ENCODE measurements at regions not wholly inside any gene's neighbourhood (a gene's known extent, or its start where the extent isn't known, plus 50 kb on each side); places are given as distances from the start of the nearest gene placed in this dataset.

DNA sequence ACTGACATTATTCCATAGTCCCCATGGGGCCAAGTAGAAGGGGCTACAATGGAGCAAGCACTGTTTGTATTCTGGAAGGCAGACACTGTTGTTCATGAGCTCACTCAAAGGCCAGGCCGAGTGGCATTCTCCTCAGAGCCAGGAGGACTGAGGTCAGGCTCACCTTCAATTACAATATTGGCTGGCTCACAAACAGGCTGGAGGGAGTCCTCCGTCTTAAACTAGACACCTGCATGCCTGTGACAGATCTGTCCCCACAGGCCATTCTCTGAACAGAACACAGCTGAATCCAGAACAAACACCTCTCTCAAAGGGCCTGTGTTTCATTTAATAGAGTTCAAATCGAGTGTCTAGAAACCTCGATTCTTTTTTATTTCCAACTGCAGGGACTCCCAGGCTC, 347.4 kb upstream of the PPP2R3A start:
- no peak overlapping the region for H3K4me3 ChIP-seq
- TF ChIP-seq, protein P1, sequence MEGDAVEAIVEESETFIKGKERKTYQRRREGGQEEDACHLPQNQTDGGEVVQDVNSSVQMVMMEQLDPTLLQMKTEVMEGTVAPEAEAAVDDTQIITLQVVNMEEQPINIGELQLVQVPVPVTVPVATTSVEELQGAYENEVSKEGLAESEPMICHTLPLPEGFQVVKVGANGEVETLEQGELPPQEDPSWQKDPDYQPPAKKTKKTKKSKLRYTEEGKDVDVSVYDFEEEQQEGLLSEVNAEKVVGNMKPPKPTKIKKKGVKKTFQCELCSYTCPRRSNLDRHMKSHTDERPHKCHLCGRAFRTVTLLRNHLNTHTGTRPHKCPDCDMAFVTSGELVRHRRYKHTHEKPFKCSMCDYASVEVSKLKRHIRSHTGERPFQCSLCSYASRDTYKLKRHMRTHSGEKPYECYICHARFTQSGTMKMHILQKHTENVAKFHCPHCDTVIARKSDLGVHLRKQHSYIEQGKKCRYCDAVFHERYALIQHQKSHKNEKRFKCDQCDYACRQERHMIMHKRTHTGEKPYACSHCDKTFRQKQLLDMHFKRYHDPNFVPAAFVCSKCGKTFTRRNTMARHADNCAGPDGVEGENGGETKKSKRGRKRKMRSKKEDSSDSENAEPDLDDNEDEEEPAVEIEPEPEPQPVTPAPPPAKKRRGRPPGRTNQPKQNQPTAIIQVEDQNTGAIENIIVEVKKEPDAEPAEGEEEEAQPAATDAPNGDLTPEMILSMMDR (IDR thresholded peaks at IDR 0.05) = no peak
- H3K9me3 ChIP-seq = no peaks in the 10 kb centered on the region
- no peak overlapping the region for H3K27ac ChIP-seq
- H3K36me3 ChIP-seq = no peaks in the 10 kb centered on the region
- no peaks in the 10 kb centered on the region for H3K4me1 ChIP-seq
- H3K9ac ChIP-seq (ENCODE audit: low read depth in 2 of 2, low read length in 2 of 2) = no peak overlapping the region
- intact Hi-C loops (cut with DNase I) = no loop called here
- DNase-seq = no peak
- H3K27me3 ChIP-seq = no peaks in the 10 kb centered on the region

DNA sequence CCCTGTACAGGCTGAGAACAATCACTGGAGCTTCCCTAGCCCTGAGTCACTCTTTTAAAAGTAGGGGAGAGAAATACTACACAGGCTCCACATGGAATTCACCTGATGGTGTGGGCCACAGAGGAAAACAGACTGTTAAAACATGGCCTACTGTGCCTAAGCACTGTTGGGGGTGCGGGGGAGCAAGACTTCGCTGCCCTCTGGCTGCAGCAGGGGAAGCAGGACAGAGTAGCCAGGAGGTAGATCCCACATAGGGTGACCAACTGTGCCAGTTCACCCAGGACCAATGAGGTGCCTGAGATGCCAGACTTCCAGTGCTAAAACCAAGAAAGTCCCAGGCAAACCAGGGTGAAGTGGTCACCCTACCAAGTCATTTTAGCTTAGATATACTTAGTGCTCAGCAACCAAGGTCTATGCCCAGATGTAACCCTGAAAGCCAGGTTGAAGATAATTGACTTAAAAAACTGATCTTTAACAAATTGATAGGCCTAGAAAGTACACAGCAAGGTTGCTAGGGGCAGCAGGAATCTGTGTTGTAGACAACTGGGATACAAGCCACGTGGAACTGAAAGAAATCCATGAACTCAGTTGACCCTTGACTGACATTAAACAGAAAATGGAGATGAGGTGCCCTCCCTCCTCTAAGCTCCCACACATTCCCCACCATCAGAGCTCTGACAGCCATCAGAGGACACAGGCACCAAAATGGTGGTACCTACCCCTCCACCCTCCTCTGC, 344.2 kb upstream of the PPP2R3A start:
- TF ChIP-seq, protein P1 (IDR thresholded peaks at IDR 0.05) = no peak
- Histone ChIP-seq H3K4me3 (no peak overlapping the region), H3K9me3 (no peaks in the 10 kb centered on the region), H3K27ac (no peak overlapping the region), H3K4me1 (no peaks in the 10 kb centered on the region), H3K9ac (ENCODE audit: low read depth in 2 of 2, low read length in 2 of 2) (no peak overlapping the region), H3K27me3 (no peaks in the 10 kb centered on the region), H3K36me3 (no peaks in the 10 kb centered on the region)
- DNase-seq = no peak
- intact Hi-C loops (cut with DNase I) = no loop called here

DNA sequence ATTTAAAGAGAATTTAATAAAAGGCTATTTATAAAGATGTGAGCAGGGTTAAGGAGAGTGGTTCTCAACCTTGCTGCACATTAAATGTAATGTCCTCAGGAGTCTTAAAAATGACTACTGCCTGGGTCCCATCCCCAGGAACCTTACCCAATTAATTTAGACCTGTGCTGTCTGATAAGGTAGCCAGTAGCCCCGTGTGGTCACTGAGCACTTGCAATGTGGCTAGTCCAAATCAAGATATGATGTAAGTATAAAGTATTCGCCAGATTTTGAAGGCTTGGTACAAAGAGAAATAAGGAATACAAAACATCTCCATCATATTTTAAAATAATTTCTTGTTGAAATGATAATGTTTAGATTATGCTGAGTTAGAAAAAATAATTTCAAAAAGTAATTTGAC, 343.3 kb upstream of the PPP2R3A start:
- Histone ChIP-seq H3K27me3 (no peaks in the 10 kb centered on the region), H3K9ac (ENCODE audit: low read depth in 2 of 2, low read length in 2 of 2) (no peak overlapping the region), H3K4me1 (no peaks in the 10 kb centered on the region), H3K4me3 (no peak overlapping the region), H3K36me3 (no peaks in the 10 kb centered on the region), H3K27ac (no peak overlapping the region), H3K9me3 (no peaks in the 10 kb centered on the region)
- TF ChIP-seq, protein P1 (IDR thresholded peaks at IDR 0.05) = no peak
- DNase-seq = no peak
- intact Hi-C loops (cut with DNase I) = no loop called here

DNA sequence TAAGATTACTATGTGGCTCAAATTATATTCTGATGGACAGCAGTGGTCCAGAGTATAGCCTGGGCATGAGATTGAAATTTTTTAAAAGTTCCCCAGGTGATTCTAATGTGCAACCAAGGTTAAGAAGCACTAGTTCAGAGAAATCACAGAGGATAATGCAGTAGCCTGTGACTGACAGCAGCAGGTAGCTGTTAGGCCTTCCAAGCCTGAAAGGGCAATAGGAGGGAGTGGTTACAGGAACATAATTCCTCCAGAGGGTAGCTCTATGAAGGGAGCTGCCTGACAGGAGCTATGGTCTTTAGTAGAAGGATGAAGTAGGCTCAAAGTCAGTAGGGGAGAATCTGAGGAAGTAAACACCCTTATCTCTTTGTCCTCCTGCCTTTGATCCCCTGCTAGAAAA, 342.9 kb upstream of the PPP2R3A start:
- Histone ChIP-seq H3K4me3 (no peak overlapping the region), H3K36me3 (no peaks in the 10 kb centered on the region), H3K27me3 (no peaks in the 10 kb centered on the region), H3K9ac (ENCODE audit: low read depth in 2 of 2, low read length in 2 of 2) (no peak overlapping the region), H3K27ac (no peak overlapping the region), H3K4me1 (no peaks in the 10 kb centered on the region), H3K9me3 (no peaks in the 10 kb centered on the region)
- intact Hi-C loops (cut with DNase I) = no loop called here
- TF ChIP-seq, protein P1 (IDR thresholded peaks at IDR 0.05) = no peak
- DNase-seq = no peak

DNA sequence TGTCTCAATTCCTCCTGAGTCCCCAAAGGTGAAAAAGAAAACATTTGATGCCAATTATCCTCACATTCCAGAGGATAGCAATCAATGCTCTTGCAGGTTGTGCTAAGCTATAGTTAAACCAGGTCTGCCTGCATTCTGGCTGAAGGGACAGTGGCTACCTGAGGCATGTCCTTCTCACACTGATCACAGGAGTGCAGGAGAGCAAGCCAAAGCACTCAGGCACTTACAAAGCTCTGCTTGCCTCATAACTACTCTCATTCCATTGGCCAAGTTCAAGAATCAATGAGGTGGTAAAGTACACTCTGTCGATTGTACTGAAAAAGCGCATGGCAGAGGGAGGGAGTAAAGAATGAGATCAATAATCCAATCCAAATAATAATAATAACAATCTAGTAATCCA, 342.0 kb upstream of the PPP2R3A start:
- H3K27me3 ChIP-seq = no peaks in the 10 kb centered on the region
- H3K9ac ChIP-seq (ENCODE audit: low read depth in 2 of 2, low read length in 2 of 2) = no peak overlapping the region
- H3K36me3 ChIP-seq = no peaks in the 10 kb centered on the region
- no peak for DNase-seq
- H3K4me1 ChIP-seq = no peaks in the 10 kb centered on the region
- no peak overlapping the region for H3K27ac ChIP-seq
- intact Hi-C loops (cut with DNase I) = no loop called here
- H3K4me3 ChIP-seq = no peak overlapping the region
- TF ChIP-seq, protein P1 (IDR thresholded peaks at IDR 0.05) = no peak
- no peaks in the 10 kb centered on the region for H3K9me3 ChIP-seq
